DMS53 treated with DMSO at 0.1 percent for 48 hours (cell line): ENCODE measurements at regions not wholly inside any gene's neighbourhood (a gene's known extent, or its start where the extent isn't known, plus 50 kb on each side); places are given as distances from the start of the nearest gene placed in this dataset.
"Not testable (repeated sequence)": the region's sequence is repeated elsewhere in the genome, so short reads cannot be mapped to it uniquely, and the experiment has no call there.

Experiments
- DNase-seq: peaks from one replicate; lab custom pipeline; 2025; ENCODE audit not compliant: unreplicated experiment; lab: John Stamatoyannopoulos, UW

- DNase-seq = no peak
These were observed 55.1 kb downstream of the SOX9 start for GRCh38 chr17:72175787-72176515.

GRCh38 chr17:72176516-72176851 is 55.7 kb downstream of the SOX9 start:
- no peak for DNase-seq

GRCh38 chr17:72176951-72177660 is 56.3 kb downstream of the SOX9 start:
- no peak for DNase-seq

GRCh38 chr17:72177738-72178137 is 56.9 kb downstream of the SOX9 start:
- no peak for DNase-seq

- no peak for DNase-seq
These were observed 61.6 kb downstream of the SOX9 start for GRCh38 chr17:72182371-72182873.

- DNase-seq = peak; percentile 81
These were observed 62.4 kb downstream of the SOX9 start for GRCh38 chr17:72183194-72183685.

GRCh38 chr17:72184805-72185204 is 64.0 kb downstream of the SOX9 start:
- DNase-seq = no peak

GRCh38 chr17:72185564-72185963 is 64.7 kb downstream of the SOX9 start:
- no peak for DNase-seq

- DNase-seq = peak; percentile 40
These were observed 66.7 kb downstream of the SOX9 start for GRCh38 chr17:72187556-72187955.

- no peak for DNase-seq
These were observed 68.0 kb downstream of the SOX9 start for GRCh38 chr17:72188801-72189200.

GRCh38 chr17:72189768-72190593 is 69.2 kb downstream of the SOX9 start:
- DNase-seq = peak; percentile 63

- no peak for DNase-seq
These were observed 70.5 kb downstream of the SOX9 start for GRCh38 chr17:72191356-72191755.

- DNase-seq = no peak
These were observed 71.3 kb downstream of the SOX9 start for GRCh38 chr17:72191921-72192799.

GRCh38 chr17:72192800-72193192 is 72.0 kb downstream of the SOX9 start:
- no peak for DNase-seq

- no peak for DNase-seq
These were observed 72.7 kb downstream of the SOX9 start for GRCh38 chr17:72193391-72194106.

- DNase-seq = not testable (repeated sequence)
These were observed 73.3 kb downstream of the SOX9 start for GRCh38 chr17:72194107-72194440.

GRCh38 chr17:72199256-72199655 is 78.4 kb downstream of the SOX9 start:
- no peak for DNase-seq

- DNase-seq = no peak
These were observed 83.9 kb downstream of the SOX9 start for GRCh38 chr17:72204742-72205141.

- no peak for DNase-seq
These were observed 84.5 kb downstream of the SOX9 start for GRCh38 chr17:72205357-72205756.

- DNase-seq = no peak
These were observed 85.0 kb downstream of the SOX9 start for GRCh38 chr17:72205822-72206221.
